ENCODE measurements at regions not wholly inside any gene's neighbourhood (a gene's known extent, or its start where the extent isn't known, plus 50 kb on each side); places are given as distances from the start of the nearest gene placed in this dataset.
"Not testable (repeated sequence)": the region's sequence is repeated elsewhere in the genome, so short reads cannot be mapped to it uniquely, and the experiment has no call there.

DNA sequence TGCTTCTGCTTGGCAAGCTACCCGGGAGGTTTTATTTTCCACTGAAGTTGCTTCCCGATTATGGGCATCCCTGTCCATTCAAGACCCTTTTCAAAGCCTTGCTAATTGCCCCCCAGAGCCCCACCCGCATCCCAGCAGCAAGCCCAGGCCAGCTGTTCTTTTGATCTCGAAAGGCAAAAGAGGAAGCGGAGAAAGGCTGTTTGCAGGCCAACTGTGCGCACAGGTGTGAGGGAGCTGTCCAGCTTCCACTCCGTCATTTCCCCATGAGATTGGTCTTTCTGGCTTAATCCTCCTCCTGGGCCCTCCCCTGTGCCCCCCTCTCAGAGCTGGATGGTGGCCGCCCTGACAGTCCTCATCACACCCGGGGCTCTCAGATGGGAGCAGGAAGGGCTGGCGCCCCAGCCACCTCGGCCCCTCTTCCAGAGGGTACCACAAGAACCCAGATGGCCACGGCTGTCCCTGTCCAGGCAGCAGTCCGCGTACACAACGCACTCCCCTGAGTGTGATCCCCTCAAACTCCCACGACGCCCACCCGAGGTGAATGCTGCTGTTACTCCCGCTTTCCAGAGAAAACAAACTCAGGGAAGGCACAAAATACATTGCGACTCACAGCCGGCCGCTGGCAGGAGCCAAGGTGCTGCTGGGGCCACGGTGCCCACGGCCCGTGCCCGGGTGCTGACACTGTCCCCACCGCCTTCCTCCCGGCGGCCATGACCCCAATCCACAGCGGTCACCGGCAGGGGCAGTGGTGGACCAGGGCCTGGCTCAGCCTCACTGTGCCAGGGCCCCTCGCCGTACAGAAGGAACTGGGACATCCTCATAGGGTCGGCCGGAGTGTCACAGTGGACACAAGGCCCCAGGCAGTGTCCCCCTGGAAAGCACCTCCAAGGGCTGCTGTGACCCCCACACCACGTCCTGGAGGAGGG is 121.9 kb downstream of the CRYAA start:
- Mint-ChIP-seq H3K27me3 (ENCODE audit: low read depth) (peaks cover 4% of the 10 kb centered on the region), H3K27ac (no peak overlapping the region), H3K4me3 (no peak overlapping the region), H3K9me3 (no peaks in the 10 kb centered on the region), H3K36me3 (ENCODE audit: low read depth) (no peaks in the 10 kb centered on the region), H3K4me1 (ENCODE audit: low read depth) (peaks cover 6% of the 10 kb centered on the region)

- Mint-ChIP-seq H3K27ac (no peak overlapping the region), H3K27me3 (ENCODE audit: low read depth) (peaks cover 4% of the 10 kb centered on the region), H3K4me1 (ENCODE audit: low read depth) (peaks cover 6% of the 10 kb centered on the region), H3K4me3 (no peak overlapping the region), H3K9me3 (no peaks in the 10 kb centered on the region), H3K36me3 (ENCODE audit: low read depth) (no peaks in the 10 kb centered on the region)
Measured at GRCh38 chr21:43289966-43290365, 121.2 kb downstream of the CRYAA start.

- Mint-ChIP-seq H3K9me3 (no peaks in the 10 kb centered on the region), H3K36me3 (ENCODE audit: low read depth) (no peaks in the 10 kb centered on the region), H3K27me3 (ENCODE audit: low read depth) (no peaks in the 10 kb centered on the region), H3K4me1 (ENCODE audit: low read depth) (peaks cover 6% of the 10 kb centered on the region), H3K4me3 (no peak overlapping the region), H3K27ac (no peak overlapping the region)
Measured at GRCh38 chr21:43289442-43289841, 120.6 kb downstream of the CRYAA start.

DNA sequence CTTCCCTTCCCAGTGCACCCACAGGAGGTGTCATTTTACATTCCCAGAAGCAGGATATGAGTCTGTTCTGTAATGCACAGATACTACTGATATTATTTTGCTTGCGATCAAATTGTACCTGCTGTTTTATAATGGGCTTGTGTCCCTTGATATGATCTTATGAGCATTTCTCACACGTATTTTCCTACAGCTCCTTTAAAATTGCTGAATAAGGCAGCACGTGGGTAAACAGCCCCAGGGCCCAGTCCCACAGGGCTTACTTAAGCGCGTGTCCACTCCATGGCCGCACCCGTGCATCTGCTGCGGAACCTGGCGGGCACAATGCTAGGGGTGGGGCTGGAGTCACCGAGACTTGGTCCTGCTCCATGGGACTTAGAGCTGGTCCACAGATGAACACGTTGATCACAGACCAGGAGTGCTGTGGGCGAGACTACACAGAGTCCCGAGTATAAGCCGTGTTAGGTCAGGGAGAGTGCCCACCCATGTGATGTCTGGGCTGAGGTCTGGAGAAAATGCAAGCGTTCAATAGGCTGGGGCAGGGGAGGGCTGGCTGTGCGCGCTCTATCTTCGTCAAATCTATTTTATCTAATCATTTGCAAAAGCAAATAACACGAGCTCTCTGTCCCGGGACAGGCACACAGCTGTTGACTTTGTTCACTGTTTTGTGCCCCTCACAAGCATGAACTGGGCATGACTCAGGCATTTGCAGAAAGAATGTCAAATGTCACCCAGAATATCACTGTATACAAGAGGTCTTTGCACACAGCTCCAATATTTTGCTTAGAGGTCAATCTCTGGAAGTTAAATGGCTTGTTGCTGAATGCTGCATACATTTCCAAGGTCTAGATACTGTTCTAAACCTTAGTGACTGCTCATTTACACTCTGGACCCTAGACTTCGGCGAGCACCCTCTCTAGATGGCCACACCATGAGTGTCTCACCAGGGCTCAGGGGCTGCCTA is 119.3 kb downstream of the CRYAA start:
- H3K4me1 Mint-ChIP-seq (ENCODE audit: low read depth) = peaks cover 6% of the 10 kb centered on the region

GRCh38 chr21:43287111-43287760 is 118.4 kb downstream of the CRYAA start:
- peaks cover 6% of the 10 kb centered on the region for H3K4me1 Mint-ChIP-seq (ENCODE audit: low read depth)
- no peaks in the 10 kb centered on the region for H3K36me3 Mint-ChIP-seq (ENCODE audit: low read depth)
- no peaks in the 10 kb centered on the region for H3K27me3 Mint-ChIP-seq (ENCODE audit: low read depth)
- no peak overlapping the region for H3K27ac Mint-ChIP-seq
- H3K4me3 Mint-ChIP-seq = no peak overlapping the region
- no peaks in the 10 kb centered on the region for H3K9me3 Mint-ChIP-seq

More for the DNA sequence above, 119.3 kb downstream of the CRYAA start:
- Mint-ChIP-seq H3K27me3 (ENCODE audit: low read depth) (no peaks in the 10 kb centered on the region), H3K4me3 (no peak overlapping the region), H3K9me3 (no peaks in the 10 kb centered on the region), H3K36me3 (ENCODE audit: low read depth) (no peaks in the 10 kb centered on the region), H3K27ac (no peak overlapping the region)

DNA sequence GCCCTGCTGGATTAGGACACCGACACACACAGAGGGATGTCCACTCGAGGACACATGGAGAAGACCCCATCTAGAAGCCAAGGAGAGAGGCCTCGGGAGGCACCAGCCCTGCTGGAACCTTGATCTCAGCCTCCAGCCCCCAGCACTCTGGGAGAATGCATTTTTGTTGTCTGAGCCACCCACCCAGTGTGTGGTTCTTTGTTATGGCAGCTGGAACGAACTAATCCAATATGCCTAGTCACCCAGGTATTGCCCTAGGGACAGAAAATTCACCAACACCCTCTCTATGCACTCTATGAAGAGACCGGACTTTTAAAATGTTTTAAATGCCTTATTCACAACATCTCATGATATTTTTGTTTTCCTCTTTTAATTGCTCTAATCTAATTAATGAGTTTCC is 117.4 kb downstream of the CRYAA start:
- Mint-ChIP-seq H3K36me3 (ENCODE audit: low read depth) (no peaks in the 10 kb centered on the region), H3K27ac (no peak overlapping the region), H3K4me1 (ENCODE audit: low read depth) (peaks cover 6% of the 10 kb centered on the region), H3K27me3 (ENCODE audit: low read depth) (no peaks in the 10 kb centered on the region), H3K4me3 (no peak overlapping the region), H3K9me3 (no peaks in the 10 kb centered on the region)

DNA sequence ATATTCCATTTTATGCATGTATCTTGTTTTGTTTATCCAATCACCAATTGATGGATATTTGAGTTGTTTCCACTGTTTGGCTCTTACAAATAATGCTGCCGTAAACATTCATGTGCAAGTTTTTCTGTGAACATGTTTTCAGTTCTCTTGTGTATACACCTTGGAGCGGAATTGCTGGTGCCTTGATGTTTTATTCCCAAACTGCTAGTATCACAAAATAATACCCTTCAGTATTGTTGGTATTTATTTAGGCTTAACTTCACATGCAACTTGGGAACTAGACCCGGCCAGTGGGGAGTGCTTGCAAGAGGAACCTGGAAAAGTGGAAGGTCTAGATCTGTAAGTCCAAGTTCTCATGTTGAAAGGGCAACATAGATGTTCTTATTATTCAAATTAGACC is 115.9 kb downstream of the CRYAA start:
- Mint-ChIP-seq H3K36me3 (ENCODE audit: low read depth) (no peaks in the 10 kb centered on the region), H3K9me3 (no peaks in the 10 kb centered on the region), H3K27me3 (ENCODE audit: low read depth) (no peaks in the 10 kb centered on the region), H3K4me1 (ENCODE audit: low read depth) (peaks cover 6% of the 10 kb centered on the region), H3K4me3 (no peak overlapping the region), H3K27ac (no peak overlapping the region)

DNA sequence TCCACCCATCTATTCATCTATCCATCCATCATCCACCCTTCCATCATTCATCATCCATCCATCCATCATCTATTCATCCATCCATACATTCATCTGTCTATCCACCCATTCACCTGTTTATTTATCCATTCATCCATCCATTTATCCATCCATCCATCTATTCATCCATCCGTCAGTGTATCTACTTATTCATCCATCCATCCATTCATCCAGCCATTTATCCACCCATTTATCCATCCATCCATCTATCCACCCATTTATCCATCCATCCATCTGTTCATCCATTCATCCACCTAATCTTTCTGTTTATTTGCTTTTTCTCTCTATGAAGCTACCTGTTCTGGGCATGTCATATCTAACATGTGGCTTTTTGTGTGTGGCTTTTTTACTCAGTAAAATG is 115.4 kb downstream of the CRYAA start:
- Mint-ChIP-seq H3K4me1 (ENCODE audit: low read depth) (peaks cover 6% of the 10 kb centered on the region), H3K27ac (no peak overlapping the region), H3K9me3 (no peaks in the 10 kb centered on the region), H3K27me3 (ENCODE audit: low read depth) (no peaks in the 10 kb centered on the region), H3K4me3 (no peak overlapping the region), H3K36me3 (ENCODE audit: low read depth) (no peaks in the 10 kb centered on the region)

- not testable (repeated sequence) for H3K4me1 Mint-ChIP-seq (ENCODE audit: low read depth); H3K4me3 Mint-ChIP-seq; H3K27me3 Mint-ChIP-seq (ENCODE audit: low read depth); H3K9me3 Mint-ChIP-seq; H3K27ac Mint-ChIP-seq; H3K36me3 Mint-ChIP-seq (ENCODE audit: low read depth)
Measured at GRCh38 chr21:43283925-43284221, 115.1 kb downstream of the CRYAA start.

DNA sequence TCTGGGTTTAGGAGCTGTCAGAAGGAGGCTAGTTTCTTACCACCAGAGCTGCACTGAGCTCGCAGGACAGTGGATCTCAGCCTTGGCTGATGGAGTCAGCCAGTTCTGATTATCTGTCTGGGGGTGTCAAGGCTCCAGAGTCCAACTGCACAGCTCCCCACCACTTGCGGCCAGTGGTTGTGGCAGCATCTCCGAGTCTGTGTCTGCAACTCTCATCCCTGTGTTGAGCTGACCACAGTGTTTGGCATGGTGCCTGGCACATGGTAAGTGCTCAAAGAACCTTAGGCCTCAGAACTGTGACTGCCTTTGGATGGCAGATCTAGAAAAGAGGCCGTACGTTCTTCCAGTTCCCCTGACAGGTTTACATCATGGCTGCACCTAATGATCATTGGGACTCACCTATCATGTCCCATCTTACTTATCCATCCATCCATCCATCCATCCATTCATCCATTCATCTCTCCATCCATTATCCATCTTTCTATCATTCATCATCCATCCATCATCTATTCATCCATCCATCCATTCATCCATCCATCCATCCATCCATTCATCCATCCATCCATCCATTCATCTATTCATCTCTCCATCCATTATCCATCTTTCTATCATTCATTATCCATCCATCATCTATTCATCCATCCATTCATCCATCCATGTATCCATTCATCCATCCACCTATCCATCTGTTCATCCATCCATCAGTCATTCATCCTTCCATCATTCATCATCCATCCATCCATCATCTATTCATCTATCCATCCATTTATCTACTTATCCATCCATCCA is 114.5 kb downstream of the CRYAA start:
- Mint-ChIP-seq H3K4me3 (no peak overlapping the region), H3K27ac (no peak overlapping the region), H3K4me1 (ENCODE audit: low read depth) (peaks cover 6% of the 10 kb centered on the region), H3K9me3 (no peaks in the 10 kb centered on the region), H3K27me3 (ENCODE audit: low read depth) (no peaks in the 10 kb centered on the region), H3K36me3 (ENCODE audit: low read depth) (no peaks in the 10 kb centered on the region)

- peaks cover 5% of the 10 kb centered on the region for H3K27me3 Mint-ChIP-seq (ENCODE audit: low read depth)
- no peak overlapping the region for H3K27ac Mint-ChIP-seq
- H3K9me3 Mint-ChIP-seq = no peaks in the 10 kb centered on the region
- peaks cover 6% of the 10 kb centered on the region for H3K4me1 Mint-ChIP-seq (ENCODE audit: low read depth)
- no peak overlapping the region for H3K4me3 Mint-ChIP-seq
- H3K36me3 Mint-ChIP-seq (ENCODE audit: low read depth) = no peaks in the 10 kb centered on the region
Measured at GRCh38 chr21:43282358-43283120, 113.7 kb downstream of the CRYAA start.

GRCh38 chr21:43281661-43282357 is 113.0 kb downstream of the CRYAA start:
- no peaks in the 10 kb centered on the region for H3K9me3 Mint-ChIP-seq
- H3K4me3 Mint-ChIP-seq = no peak overlapping the region
- H3K36me3 Mint-ChIP-seq (ENCODE audit: low read depth) = no peaks in the 10 kb centered on the region
- H3K4me1 Mint-ChIP-seq (ENCODE audit: low read depth) = no peaks in the 10 kb centered on the region
- H3K27ac Mint-ChIP-seq = no peak overlapping the region
- peaks cover 6% of the 10 kb centered on the region for H3K27me3 Mint-ChIP-seq (ENCODE audit: low read depth)
